ENCODE measurements at regions not wholly inside any gene's neighbourhood (a gene's known extent, or its start where the extent isn't known, plus 50 kb on each side); places are given as distances from the start of the nearest gene placed in this dataset.
A peak's percentile ranks its signal among the peaks of the same experiment; 100 is the strongest.

DNA sequence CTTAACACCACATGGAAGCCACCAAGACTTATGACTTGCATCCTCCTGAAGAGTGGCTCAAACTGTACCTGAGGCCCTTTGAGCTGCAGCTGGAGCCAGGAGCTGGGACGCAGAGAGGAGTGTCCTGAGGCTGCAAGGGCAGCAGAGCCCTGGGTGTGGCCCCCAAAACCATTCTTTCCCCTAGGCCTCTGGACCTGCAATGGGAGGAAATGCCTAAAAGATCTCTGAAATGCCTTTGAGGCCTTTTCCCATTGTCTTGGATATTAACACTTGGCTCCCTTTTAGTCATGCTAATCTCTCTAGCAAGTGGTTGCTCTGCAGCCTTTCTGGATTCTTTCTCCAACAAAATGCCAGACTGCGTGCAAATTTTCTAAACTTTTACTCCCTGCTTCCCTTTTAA is 156.1 kb downstream of the SLC38A4 start:
- H3K4me1 ChIP-seq: no peaks in the 10 kb centered on the region
- H3K27me3 ChIP-seq: no peaks in the 10 kb centered on the region
- no peaks in the 10 kb centered on the region for H3K9me3 ChIP-seq
- DNase-seq (no peak), ATAC-seq (no peak)
- H3K36me3 ChIP-seq: no peaks in the 10 kb centered on the region
- H3K27ac ChIP-seq: no peak overlapping the region
- TF ChIP-seq, protein P1, sequence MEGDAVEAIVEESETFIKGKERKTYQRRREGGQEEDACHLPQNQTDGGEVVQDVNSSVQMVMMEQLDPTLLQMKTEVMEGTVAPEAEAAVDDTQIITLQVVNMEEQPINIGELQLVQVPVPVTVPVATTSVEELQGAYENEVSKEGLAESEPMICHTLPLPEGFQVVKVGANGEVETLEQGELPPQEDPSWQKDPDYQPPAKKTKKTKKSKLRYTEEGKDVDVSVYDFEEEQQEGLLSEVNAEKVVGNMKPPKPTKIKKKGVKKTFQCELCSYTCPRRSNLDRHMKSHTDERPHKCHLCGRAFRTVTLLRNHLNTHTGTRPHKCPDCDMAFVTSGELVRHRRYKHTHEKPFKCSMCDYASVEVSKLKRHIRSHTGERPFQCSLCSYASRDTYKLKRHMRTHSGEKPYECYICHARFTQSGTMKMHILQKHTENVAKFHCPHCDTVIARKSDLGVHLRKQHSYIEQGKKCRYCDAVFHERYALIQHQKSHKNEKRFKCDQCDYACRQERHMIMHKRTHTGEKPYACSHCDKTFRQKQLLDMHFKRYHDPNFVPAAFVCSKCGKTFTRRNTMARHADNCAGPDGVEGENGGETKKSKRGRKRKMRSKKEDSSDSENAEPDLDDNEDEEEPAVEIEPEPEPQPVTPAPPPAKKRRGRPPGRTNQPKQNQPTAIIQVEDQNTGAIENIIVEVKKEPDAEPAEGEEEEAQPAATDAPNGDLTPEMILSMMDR (IDR thresholded peaks at IDR 0.05): no peak
- TF ChIP-seq POLR2A (IDR thresholded peaks at IDR 0.05): no peak
- no peak overlapping the region for H3K4me3 ChIP-seq
- 100% methylated on average over 1 of the region's 2 CpGs for WGBS (ENCODE audit: insufficient coverage, low coverage, low lambda C conversion rate, missing lambda C conversion rate)
- intact Hi-C loops (cut with DNase I): no loop called here

DNA sequence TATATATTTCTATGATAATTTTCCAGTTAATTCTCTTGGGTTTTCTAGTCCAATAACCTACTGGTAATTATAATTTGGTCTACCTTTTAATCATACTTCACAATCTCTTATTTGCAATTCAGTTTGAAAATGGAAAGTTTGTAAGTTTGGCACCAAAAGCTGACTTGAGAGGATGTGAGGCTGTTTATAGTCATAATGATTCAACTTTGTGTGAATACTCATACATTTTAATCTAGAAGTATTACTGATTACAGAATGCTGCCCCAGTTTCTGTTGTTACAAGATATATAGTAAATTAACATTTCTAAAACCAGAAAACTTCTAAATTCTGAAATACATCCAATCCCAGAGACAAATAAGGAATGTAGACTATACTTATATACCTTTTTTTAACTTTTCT is 158.2 kb downstream of the SLC38A4 start:
- H3K36me3 ChIP-seq: no peaks in the 10 kb centered on the region
- DNase-seq (no peak), ATAC-seq (no peak)
- H3K4me3 ChIP-seq: no peak overlapping the region
- no peaks in the 10 kb centered on the region for H3K9me3 ChIP-seq
- intact Hi-C loops (cut with DNase I): no loop called here
- H3K4me1 ChIP-seq: no peaks in the 10 kb centered on the region
- H3K27ac ChIP-seq: no peak overlapping the region
- no peaks in the 10 kb centered on the region for H3K27me3 ChIP-seq
- TF ChIP-seq, protein P1 (IDR thresholded peaks at IDR 0.05): no peak
- no peak for TF ChIP-seq POLR2A (IDR thresholded peaks at IDR 0.05)

DNA sequence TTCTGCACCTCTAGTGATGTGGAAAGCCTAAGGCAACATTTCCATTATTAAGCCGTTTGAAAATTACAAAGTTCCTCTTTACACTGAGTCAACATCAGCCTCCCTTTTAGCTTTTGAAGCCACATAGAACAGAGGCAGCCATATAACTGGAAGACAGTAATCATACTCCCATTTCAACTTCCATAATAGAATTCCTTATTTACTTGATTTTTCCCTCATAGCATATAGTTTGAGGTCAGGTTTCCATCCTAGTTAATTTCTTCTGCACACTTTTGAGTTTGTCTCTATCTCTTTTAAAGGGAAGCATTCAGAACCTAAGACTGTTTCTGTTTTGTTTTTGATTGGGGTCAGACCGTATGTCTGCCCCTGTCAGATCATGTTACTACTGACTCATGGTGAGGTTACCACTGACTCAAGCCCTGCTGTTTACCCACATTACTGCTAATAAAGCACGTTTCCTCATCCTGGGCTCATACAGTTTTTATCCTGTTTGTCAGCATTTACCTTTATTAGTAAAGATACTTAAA is 161.0 kb downstream of the SLC38A4 start:
- no peak for DNase-seq
- 12% methylated on average over 3 of the region's 3 CpGs for WGBS (ENCODE audit: insufficient coverage, low coverage, low lambda C conversion rate, missing lambda C conversion rate)
- Histone ChIP-seq H3K4me1 (peaks cover 0 to 8% (median 0%) of the 10 kb centered on the region in 4 donors), H3K36me3 (no peaks in the 10 kb centered on the region), H3K27me3 (no peaks in the 10 kb centered on the region), H3K4me3 (no peak overlapping the region), H3K27ac (peak overlapping the region in 1 of 3 donors; percentile 14), H3K9me3 (no peaks in the 10 kb centered on the region)
- ATAC-seq: peak in 3 of 4 donors; percentile 26 to 86 (median 38)
- no peak for TF ChIP-seq POLR2A (IDR thresholded peaks at IDR 0.05)
- TF ChIP-seq, protein P1 (IDR thresholded peaks at IDR 0.05): no peak
- intact Hi-C loops (cut with DNase I): no loop called here

DNA sequence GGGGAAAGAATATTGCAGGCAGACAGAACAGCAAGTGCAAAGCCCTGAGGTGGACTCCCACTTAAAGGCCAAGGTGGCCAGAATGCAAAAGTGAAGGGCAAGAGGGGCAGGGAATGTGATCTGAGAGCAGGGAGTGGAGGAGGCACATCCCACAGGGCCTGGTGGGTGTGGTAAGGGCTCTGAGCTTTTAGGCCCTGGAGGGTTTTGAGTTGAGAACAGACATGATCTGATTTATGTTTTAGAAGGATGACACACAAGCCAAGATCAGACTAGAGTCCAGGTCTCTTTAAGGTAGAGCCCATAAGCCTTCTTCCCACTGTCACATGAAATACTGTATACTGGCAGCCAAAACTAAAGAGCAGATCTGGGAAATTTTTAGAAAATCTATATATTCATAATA is 162.5 kb downstream of the SLC38A4 start:
- DNase-seq: no peak
- Histone ChIP-seq H3K36me3 (no peaks in the 10 kb centered on the region), H3K9me3 (no peaks in the 10 kb centered on the region), H3K4me3 (no peak overlapping the region), H3K27ac (no peak overlapping the region), H3K27me3 (no peaks in the 10 kb centered on the region), H3K4me1 (peaks cover 0 to 8% (median 0%) of the 10 kb centered on the region in 4 donors)
- no peak for ATAC-seq
- intact Hi-C loops (cut with DNase I): no loop called here
- TF ChIP-seq, protein P1 (IDR thresholded peaks at IDR 0.05): no peak
- TF ChIP-seq POLR2A (IDR thresholded peaks at IDR 0.05): no peak

Measured in right lobe of liver (tissue), 6 donors.